Thoracic aorta (tissue), 2 donors: ENCODE measurements at regions not wholly inside any gene's neighbourhood (a gene's known extent, or its start where the extent isn't known, plus 50 kb on each side); places are given as distances from the start of the nearest gene placed in this dataset.

ENCODE experiments used
- ATAC-seq: fragments of 150-250 bp; one replicate; pipeline ENCODE4 v1.8.0; 2017; ENCODE audit warnings: low read depth; ENCODE audit not compliant: insufficient number of reproducible peaks, low FRiP score
- DNase-seq: peaks from one replicate; pipeline ENCODE4 v3.0.0-alpha.2; 2020; ENCODE audit warnings: low spot score
- H3K27ac ChIP-seq, 2 donors: fragments of 200-600 bp; sonication (generic); 1 replicate in 1 of 2; 2 replicates in 1 of 2; pipeline ENCODE4 v1.5.1; 2016; ENCODE audit warnings: mild to moderate bottlenecking in 2 of 2, moderate library complexity in 2 of 2
- H3K27me3 ChIP-seq: fragments of 200-600 bp; sonication (generic); replicated peaks from 2 replicates; pipeline ENCODE4 v1.6.0; 2016; ENCODE audit warnings: mild to moderate bottlenecking; ENCODE audit not compliant: insufficient read depth
- H3K36me3 ChIP-seq: fragments of 200-600 bp; sonication (generic); one replicate; pipeline ENCODE4 v1.5.1; 2016
- H3K4me1 ChIP-seq, 2 donors: fragments of 200-600 bp; sonication (generic); 1 replicate in 1 of 2; 2 replicates in 1 of 2; pipeline versions ENCODE4 v1.5.1 to v1.6.0; 2016; ENCODE audit warnings: low read depth in 2 of 2, mild to moderate bottlenecking in 1 of 2; ENCODE audit not compliant: control insufficient read depth in 1 of 2
- H3K4me3 ChIP-seq: fragments of 200-600 bp; sonication (generic); 2 replicates; pipeline ENCODE4 v1.5.1; 2016; ENCODE audit warnings: mild to moderate bottlenecking
- H3K9me3 ChIP-seq: fragments of 200-600 bp; sonication (generic); 2 replicates; pipeline ENCODE4 v1.5.1; 2016
- CTCF ChIP-seq: fragments of 200-600 bp; sonication (generic); IDR thresholded peaks from one replicate; pipeline ENCODE4 v1.5.1; 2019; ENCODE audit warnings: antibody characterized with exemption

- no peaks in the 10 kb centered on the region for H3K27me3 ChIP-seq
- no peak for TF ChIP-seq CTCF
- H3K36me3 ChIP-seq = no peaks in the 10 kb centered on the region
- no peaks in the 10 kb centered on the region for H3K9me3 ChIP-seq
- H3K4me3 ChIP-seq = no peak overlapping the region
- peaks cover 9 to 11% of the 10 kb centered on the region in 2 donors for H3K4me1 ChIP-seq
- ATAC-seq (no peak), DNase-seq (no peak)
- no peak overlapping the region for H3K27ac ChIP-seq
Observed at GRCh38 chr4:183823434-183823833, 81.7 kb upstream of the STOX2 start.

GRCh38 chr4:183825346-183825745 is 79.8 kb upstream of the STOX2 start:
- Histone ChIP-seq H3K4me1 (peaks cover 10 to 16% of the 10 kb centered on the region in 2 donors), H3K27ac (no peak overlapping the region), H3K9me3 (no peaks in the 10 kb centered on the region), H3K27me3 (no peaks in the 10 kb centered on the region), H3K4me3 (no peak overlapping the region), H3K36me3 (no peaks in the 10 kb centered on the region)
- ATAC-seq (no peak), DNase-seq (no peak)
- no peak for TF ChIP-seq CTCF

GRCh38 chr4:183826461-183826860 is 78.6 kb upstream of the STOX2 start:
- no peak overlapping the region for H3K27ac ChIP-seq
- DNase-seq (no peak), ATAC-seq (no peak)
- H3K27me3 ChIP-seq = no peaks in the 10 kb centered on the region
- peaks cover 10 to 16% of the 10 kb centered on the region in 2 donors for H3K4me1 ChIP-seq
- no peak for TF ChIP-seq CTCF
- H3K36me3 ChIP-seq = no peaks in the 10 kb centered on the region
- H3K9me3 ChIP-seq = no peaks in the 10 kb centered on the region
- no peak overlapping the region for H3K4me3 ChIP-seq

GRCh38 chr4:183828125-183828524 is 77.0 kb upstream of the STOX2 start:
- ATAC-seq (no peak), DNase-seq (no peak)
- Histone ChIP-seq H3K36me3 (no peaks in the 10 kb centered on the region), H3K4me3 (no peak overlapping the region), H3K27ac (no peak overlapping the region), H3K27me3 (no peaks in the 10 kb centered on the region), H3K9me3 (no peaks in the 10 kb centered on the region), H3K4me1 (peaks cover 10 to 16% of the 10 kb centered on the region in 2 donors)
- TF ChIP-seq CTCF = no peak

- ATAC-seq = no peak
Observed at GRCh38 chr4:183828839-183829238, 76.3 kb upstream of the STOX2 start.

More at GRCh38 chr4:183828839-183829238, 76.3 kb upstream of the STOX2 start:
- Histone ChIP-seq H3K9me3 (no peaks in the 10 kb centered on the region), H3K27ac (no peak overlapping the region), H3K27me3 (no peaks in the 10 kb centered on the region), H3K4me3 (no peak overlapping the region), H3K4me1 (peaks cover 10 to 16% of the 10 kb centered on the region in 2 donors), H3K36me3 (no peaks in the 10 kb centered on the region)
- TF ChIP-seq CTCF = no peak
- DNase-seq = no peak
